ENCODE measurements at regions not wholly inside any gene's neighbourhood (a gene's known extent, or its start where the extent isn't known, plus 50 kb on each side); places are given as distances from the start of the nearest gene placed in this dataset.
"Not testable (repeated sequence)": the region's sequence is repeated elsewhere in the genome, so short reads cannot be mapped to it uniquely, and the experiment has no call there.

DNA sequence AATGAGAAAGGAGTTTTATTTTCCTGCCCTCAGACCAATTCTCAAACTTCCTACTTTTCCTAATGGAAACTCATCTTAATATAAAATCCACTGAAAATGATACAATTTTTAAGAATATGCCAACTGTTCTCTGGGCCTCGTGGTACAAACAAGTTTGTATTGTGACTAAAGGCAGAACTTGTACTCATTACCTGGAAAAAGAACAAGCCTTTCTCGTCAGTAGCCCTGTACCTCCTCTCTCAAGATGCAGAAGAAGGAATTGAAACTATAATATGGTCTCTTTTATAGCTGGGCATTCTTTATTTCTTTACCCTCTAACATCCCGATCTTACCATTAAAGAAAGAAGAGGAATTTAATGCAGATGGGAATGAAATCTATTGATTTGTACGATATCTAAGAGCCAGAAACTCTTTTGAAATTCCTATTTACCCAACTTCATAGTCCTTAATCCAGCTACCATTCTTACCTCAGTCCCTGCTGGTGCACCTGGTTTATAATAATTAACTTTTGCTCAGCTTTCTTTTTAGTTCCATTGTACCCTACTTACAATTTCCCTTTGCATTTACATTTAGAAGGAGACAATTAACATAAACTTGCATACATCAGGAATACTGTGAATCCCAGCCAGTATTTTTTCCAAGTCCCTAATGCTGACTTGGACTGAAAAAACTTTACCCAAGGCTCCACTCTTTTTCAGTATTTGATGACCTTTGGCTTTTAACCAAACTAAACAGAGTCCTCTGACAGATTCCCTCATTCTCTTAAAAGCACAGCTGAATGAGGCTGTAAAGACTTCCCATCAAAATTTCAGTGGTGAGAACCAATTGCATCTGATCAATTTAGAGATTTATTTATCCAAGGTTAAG is 1162.4 kb downstream of the BRINP3 start:
- no peak for DNase-seq (ENCODE audit: low read depth in 3 of 3, low spot score in 2 of 3)

- DNase-seq (ENCODE audit: low read depth in 3 of 3, low spot score in 2 of 3), result no peak
Measured at GRCh38 chr1:189323091-189323490, 1154.6 kb downstream of the BRINP3 start.

- not testable (repeated sequence) for DNase-seq (ENCODE audit: low read depth in 3 of 3, low spot score in 2 of 3)
Measured at GRCh38 chr1:189331071-189331470, 1146.6 kb downstream of the BRINP3 start.

DNA sequence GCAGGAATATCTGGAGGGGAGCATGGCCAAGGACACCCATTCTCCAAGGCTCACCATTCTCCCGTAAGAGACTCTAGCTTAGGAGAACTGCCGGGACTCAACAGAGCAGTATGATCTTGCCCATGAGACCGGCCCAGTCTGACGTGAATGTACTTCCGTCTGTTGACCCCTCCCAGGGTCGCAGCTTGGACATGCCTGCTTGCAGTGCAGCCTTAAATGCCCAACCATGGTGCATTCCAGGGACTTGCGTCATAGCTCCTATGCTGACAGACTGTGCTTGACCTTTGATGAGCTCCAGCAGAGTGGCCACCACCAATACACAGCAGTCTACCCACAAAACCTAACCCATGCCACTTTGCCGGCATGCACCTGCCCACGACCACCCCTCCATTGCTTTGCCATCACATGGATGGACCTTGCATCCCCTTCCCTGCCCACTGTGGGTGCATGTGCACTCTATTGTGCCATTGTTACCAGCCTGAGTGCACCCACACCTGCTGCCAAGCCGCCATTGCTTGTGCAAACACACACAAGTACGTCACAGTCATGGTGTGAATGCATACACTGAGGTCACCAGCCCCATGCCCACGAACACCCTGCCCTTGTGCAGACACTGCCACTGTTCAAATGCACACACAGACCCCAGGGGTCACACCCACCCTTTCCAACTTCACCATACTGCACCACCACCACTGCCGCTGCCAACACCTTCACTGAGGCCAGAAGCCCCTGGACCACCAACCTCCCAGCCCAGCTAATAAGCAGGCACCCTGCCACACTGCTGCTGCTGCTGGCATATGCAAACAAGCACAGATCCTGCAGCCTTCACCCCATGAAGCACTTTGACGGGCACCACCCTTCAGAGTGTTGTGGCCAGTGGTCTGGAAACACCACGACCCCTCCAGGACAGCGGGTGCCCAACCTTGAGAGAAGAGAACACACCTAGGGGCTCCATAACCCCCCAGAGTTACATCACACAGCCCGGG is 1141.3 kb downstream of the BRINP3 start:
- DNase-seq (ENCODE audit: low read depth in 3 of 3, low spot score in 2 of 3), result no peak

DNA sequence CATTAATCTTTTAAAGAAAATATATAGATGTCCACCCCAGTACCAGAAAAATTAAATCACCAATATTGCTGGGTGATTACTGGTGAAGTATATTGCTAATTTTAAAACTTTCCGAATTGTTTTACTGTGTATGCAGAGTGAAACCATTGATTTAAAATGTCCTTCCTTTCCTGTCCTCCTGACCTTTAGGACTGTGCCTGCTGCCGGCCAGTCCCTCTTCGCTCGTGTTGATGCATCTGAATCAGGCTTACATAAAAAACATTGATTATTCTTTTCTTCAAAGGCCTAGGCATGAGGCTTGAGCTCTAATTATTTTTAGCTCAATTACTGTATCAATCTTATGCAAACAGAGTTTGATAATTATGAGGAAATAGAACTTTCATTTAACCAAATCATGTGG is 1128.1 kb downstream of the BRINP3 start:
- DNase-seq (ENCODE audit: low read depth in 3 of 3, low spot score in 2 of 3), result no peak

DNA sequence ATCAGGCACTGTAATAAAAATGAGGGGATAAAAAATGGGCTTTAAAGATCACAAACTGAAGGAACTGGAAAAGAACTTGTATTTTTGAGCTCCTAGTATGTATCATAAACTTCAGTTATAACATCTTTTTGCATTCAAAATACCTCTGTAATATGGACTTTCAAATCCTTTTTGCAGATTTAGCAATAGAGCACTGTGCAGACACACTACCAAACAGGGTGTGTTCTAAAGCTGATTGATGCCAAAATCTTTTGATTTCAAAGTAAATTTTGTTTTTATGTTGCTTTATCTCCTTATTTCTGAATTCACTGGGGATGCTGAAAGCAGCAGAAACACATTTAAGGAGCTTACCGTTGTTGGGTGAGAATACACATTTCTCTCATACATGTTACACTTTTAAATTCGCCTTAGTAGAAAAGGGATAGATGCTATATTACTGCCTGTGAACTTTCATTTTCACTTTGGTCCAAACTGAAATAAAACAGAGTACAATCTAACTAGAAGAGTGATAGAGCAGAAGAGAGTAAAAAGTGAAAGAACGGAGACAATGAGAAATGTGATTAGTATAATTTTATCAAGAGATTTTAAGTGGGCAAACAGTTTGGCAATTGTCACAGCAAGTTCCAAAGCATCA is 1126.6 kb downstream of the BRINP3 start:
- no peak for DNase-seq (ENCODE audit: low read depth in 3 of 3, low spot score in 2 of 3)

GRCh38 chr1:189351960-189352359 is 1125.7 kb downstream of the BRINP3 start:
- no peak for DNase-seq (ENCODE audit: low read depth in 3 of 3, low spot score in 2 of 3)

GRCh38 chr1:189356206-189356605 is 1121.5 kb downstream of the BRINP3 start:
- DNase-seq (ENCODE audit: low read depth in 3 of 3, low spot score in 2 of 3), result no peak

DNA sequence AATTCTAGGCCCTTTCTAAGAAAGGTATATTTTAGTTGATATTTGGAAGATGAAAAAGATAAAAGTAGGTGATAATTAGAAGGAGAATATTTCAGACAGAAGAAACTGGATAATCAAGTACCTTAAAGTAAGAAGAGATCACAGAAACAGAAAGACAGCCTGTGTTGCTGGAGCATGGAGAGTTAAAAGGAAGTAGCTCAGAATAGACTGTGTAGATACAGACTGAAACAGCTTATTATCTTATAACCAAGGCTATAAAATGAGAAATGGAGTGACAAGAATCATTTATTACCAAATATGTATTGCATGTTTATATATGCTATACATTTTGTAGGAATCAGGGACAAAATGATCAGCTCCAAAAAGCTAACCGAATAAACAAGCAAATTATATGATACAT is 1120.3 kb downstream of the BRINP3 start:
- DNase-seq (ENCODE audit: low read depth in 3 of 3, low spot score in 2 of 3), result no peak

DNA sequence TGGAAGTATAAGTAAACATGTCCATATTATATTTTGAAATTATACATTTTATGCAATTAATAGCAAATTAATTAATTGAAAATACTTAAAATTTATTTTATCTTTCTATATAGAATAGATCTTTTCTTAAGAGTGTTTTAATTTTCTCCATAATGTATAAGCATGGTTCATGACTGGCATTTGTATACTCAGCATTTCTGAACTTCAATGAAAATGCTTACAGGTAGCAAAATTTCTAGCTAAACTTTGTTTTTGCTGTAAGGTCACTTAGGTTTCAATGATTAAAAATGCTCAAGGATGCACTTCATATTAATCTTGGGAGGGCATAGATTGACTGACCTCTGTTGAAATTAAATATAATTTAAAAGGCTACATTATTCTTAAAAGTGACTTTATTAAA is 1108.1 kb downstream of the BRINP3 start:
- no peak for DNase-seq (ENCODE audit: low read depth in 3 of 3, low spot score in 2 of 3)

GRCh38 chr1:189374816-189375215 is 1102.8 kb downstream of the BRINP3 start:
- DNase-seq (ENCODE audit: low read depth in 3 of 3, low spot score in 2 of 3), result no peak

- no peak for DNase-seq (ENCODE audit: low read depth in 3 of 3, low spot score in 2 of 3)
Measured at GRCh38 chr1:189405419-189405818, 1072.2 kb downstream of the BRINP3 start.

DNA sequence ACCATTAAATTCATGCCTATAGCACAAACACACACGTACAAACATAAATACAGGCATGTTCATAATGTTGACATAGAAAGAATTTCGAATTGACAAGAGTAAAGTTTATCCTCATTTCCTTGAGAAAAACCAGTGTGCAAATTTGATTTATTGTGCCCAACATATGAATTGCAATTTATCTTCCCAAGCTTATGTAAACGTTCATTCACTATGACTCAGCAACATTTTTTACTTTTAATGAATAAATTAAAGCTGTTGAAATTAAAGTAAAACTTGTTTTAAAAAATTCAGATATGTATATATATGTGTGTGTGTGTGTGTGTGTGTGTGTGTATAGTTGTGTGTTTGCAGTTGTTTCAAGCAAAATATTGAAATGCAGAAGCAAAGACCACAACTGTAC is 1067.9 kb downstream of the BRINP3 start:
- no peak for DNase-seq (ENCODE audit: low read depth in 3 of 3, low spot score in 2 of 3)

DNA sequence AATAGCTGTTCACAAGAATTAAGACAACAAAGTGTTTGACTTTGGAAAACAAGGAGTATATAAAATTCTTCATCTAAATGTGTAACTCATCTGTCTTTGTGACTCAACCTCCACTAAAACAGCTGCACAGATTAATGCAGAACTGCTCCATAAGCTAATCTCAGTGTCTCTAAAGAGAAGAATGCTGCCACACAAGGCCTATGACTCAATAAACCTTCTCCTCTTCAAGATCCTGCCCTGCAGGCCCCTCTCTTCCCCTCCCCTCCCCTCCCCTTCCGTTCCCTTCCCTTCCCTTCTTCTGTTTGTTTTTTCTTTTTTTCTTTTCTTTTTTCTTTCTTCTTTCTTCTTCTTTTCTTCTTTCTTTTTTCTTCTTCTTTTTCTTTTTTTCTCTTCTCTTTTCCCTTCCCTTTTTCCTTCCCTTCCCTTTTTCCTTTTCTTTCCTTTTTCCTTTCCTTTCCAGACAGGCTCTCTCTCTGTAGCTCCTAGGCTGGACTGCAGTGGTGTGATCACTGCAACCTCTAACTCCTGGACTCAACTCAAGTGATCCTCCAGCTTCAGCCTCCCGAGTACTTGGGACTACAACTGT is 1052.8 kb downstream of the BRINP3 start:
- no peak for DNase-seq (ENCODE audit: low read depth in 3 of 3, low spot score in 2 of 3)

- DNase-seq (ENCODE audit: low read depth in 3 of 3, low spot score in 2 of 3), result no peak
Measured at GRCh38 chr1:189429610-189430009, 1048.1 kb downstream of the BRINP3 start.

- no peak for DNase-seq (ENCODE audit: low read depth in 3 of 3, low spot score in 2 of 3)
Measured at GRCh38 chr1:189431447-189431846, 1046.2 kb downstream of the BRINP3 start.

- no peak for DNase-seq (ENCODE audit: low read depth in 3 of 3, low spot score in 2 of 3)
Measured at GRCh38 chr1:189432753-189433152, 1044.9 kb downstream of the BRINP3 start.

DNA sequence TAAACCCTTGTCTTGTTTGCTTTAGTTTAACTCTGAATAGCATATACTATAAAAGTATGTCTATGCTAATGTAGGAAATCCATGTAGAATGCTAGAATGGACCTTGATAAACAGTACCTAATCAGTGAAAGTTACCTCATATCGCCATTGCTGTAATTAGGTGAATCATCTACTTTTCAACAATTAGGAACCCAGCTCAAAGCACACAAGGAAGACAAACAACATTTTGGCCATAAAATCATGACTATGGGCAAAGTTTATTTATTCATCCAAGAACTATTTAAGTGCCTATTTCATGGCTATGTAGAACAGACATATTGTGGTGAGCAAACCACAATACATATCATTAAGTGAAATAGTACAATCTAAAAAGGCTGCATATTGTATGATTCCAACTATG is 1043.2 kb downstream of the BRINP3 start:
- no peak for DNase-seq (ENCODE audit: low read depth in 3 of 3, low spot score in 2 of 3)

DNA sequence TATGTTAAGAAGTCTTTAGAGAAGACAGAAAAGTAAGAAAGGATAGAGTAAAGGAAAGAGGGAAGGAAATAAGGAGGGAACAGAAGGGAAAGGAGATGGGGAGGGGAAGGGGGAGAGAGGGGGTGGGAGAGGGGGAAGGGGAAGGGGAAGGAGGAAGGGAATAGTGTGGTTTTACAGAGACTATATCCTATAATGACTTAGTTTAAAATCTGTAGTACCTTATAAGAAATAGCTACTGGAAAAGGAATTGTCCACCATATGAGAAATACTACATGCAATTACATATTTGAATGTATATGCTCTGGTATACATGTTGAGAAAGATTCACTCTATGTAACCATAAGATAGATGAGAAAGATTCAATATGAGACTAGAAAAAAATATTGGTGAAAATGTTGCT is 1042.3 kb downstream of the BRINP3 start:
- DNase-seq (ENCODE audit: low read depth in 3 of 3, low spot score in 2 of 3), result no peak

- no peak for DNase-seq (ENCODE audit: low read depth in 3 of 3, low spot score in 2 of 3)
Measured at GRCh38 chr1:189438808-189439207, 1038.9 kb downstream of the BRINP3 start.

GRCh38 chr1:189463166-189463565 is 1014.5 kb downstream of the BRINP3 start:
- no peak for DNase-seq (ENCODE audit: low read depth in 3 of 3, low spot score in 2 of 3)
